IPS-15b (cell line): ENCODE measurements at regions not wholly inside any gene's neighbourhood (a gene's known extent, or its start where the extent isn't known, plus 50 kb on each side); places are given as distances from the start of the nearest gene placed in this dataset.

ENCODE experiments used
- H3K27me3 ChIP-seq: one replicate; pipeline ENCODE4 v1.6.1; 2013; ENCODE audit warnings: low read length; ENCODE audit not compliant: control insufficient read depth, insufficient read depth
- H3K36me3 ChIP-seq: one replicate; pipeline ENCODE4 v1.6.1; 2013; ENCODE audit warnings: low read length; ENCODE audit not compliant: control insufficient read depth, insufficient read depth
- H3K4me1 ChIP-seq: one replicate; pipeline ENCODE4 v1.6.1; 2013; ENCODE audit warnings: mild to moderate bottlenecking, low read length; ENCODE audit not compliant: control insufficient read depth, insufficient read depth
- H3K4me3 ChIP-seq: one replicate; pipeline ENCODE4 v1.5.1; 2013; ENCODE audit warnings: low read depth, low read length
- H3K9ac ChIP-seq: one replicate; pipeline ENCODE4 v1.6.1; 2013; ENCODE audit warnings: low read depth, mild to moderate bottlenecking, low read length
- H3K9me3 ChIP-seq: one replicate; pipeline ENCODE4 v1.6.1; 2013; ENCODE audit warnings: mild to moderate bottlenecking, low read length; ENCODE audit not compliant: control insufficient read depth, insufficient read depth

DNA sequence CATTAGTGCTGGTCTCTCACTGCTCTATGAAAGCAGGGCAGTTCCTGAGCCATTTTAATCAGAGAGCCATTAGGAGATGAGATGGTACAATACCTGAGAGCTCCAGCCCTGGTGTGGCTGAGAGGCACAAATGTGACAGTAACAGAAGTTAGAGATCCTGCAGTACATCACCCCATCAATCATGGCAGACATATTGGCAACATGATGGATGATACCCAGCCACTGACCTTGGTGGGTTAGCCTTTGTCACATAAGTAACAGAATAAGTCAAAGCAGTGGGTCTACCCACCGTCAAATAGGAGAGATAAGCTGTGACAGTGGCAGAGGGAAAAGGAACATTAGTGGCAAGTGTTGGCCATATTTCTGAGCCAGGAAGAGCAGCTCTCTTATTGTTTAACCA, 53.3 kb upstream of the NXPH1 start:
- Histone ChIP-seq H3K27me3 (no peaks in the 10 kb centered on the region), H3K36me3 (no peaks in the 10 kb centered on the region), H3K4me1 (peaks cover 6% of the 10 kb centered on the region), H3K9me3 (peaks cover under 1% of the 10 kb centered on the region), H3K4me3 (no peak overlapping the region), H3K9ac (no peak overlapping the region)

DNA sequence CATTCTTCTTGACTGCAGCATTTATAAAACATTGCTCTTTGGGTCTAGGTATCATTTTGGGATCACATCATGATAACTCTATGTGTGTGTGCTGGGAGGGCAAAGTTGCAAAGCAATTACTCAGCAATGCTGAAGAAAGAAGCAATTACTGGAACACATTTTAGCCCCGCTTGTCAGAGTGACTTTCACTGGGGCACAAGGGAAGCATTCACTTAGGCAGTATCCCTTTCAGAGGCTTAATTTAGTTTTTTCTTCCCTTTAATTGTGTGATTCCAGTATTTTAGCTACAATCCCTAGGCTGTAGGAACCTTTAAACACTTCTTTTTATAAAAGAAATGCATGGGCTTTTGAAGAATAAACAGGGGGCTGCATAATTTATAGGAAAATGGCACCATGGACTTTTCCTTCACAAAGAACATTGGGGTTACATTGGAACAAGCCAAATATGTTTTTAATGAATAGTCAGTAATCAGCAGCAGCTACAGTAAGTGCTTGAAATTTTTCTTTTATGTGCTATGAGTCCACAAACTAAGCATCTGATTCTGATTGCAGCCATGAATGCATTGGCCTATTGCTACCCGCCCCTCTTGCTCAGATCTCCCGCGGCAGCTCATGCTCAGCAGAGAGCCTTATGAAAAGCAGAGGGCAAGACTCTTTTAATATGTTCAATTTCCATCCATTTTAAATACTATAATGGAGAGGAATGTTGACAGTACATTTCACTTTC, 51.2 kb upstream of the NXPH1 start:
- Histone ChIP-seq H3K27me3 (no peaks in the 10 kb centered on the region), H3K4me1 (peaks cover 6% of the 10 kb centered on the region), H3K9ac (no peak overlapping the region), H3K9me3 (no peaks in the 10 kb centered on the region), H3K36me3 (no peaks in the 10 kb centered on the region), H3K4me3 (no peak overlapping the region)
